ENCODE measurements at regions not wholly inside any gene's neighbourhood (a gene's known extent, or its start where the extent isn't known, plus 50 kb on each side); places are given as distances from the start of the nearest gene placed in this dataset.

GRCh38 chr9:129379886-129380285, 201.8 kb upstream of the IER5L start:
- no peak overlapping the region for H3K4me3 ChIP-seq (ENCODE audit: low read depth, low read length)
- no peak for DNase-seq (ENCODE audit: low read depth)
- TF ChIP-seq, protein P1, sequence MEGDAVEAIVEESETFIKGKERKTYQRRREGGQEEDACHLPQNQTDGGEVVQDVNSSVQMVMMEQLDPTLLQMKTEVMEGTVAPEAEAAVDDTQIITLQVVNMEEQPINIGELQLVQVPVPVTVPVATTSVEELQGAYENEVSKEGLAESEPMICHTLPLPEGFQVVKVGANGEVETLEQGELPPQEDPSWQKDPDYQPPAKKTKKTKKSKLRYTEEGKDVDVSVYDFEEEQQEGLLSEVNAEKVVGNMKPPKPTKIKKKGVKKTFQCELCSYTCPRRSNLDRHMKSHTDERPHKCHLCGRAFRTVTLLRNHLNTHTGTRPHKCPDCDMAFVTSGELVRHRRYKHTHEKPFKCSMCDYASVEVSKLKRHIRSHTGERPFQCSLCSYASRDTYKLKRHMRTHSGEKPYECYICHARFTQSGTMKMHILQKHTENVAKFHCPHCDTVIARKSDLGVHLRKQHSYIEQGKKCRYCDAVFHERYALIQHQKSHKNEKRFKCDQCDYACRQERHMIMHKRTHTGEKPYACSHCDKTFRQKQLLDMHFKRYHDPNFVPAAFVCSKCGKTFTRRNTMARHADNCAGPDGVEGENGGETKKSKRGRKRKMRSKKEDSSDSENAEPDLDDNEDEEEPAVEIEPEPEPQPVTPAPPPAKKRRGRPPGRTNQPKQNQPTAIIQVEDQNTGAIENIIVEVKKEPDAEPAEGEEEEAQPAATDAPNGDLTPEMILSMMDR (IDR thresholded peaks at IDR 0.05; ENCODE audit: insufficient read depth, low read depth, low read length, missing control alignments) = no peak

GRCh38 chr9:129379181-129379836, 201.2 kb upstream of the IER5L start:
- TF ChIP-seq, protein P1 (IDR thresholded peaks at IDR 0.05; ENCODE audit: insufficient read depth, low read depth, low read length, missing control alignments) = no peak
- DNase-seq (ENCODE audit: low read depth) = no peak
- no peak overlapping the region for H3K4me3 ChIP-seq (ENCODE audit: low read depth, low read length)

DNA sequence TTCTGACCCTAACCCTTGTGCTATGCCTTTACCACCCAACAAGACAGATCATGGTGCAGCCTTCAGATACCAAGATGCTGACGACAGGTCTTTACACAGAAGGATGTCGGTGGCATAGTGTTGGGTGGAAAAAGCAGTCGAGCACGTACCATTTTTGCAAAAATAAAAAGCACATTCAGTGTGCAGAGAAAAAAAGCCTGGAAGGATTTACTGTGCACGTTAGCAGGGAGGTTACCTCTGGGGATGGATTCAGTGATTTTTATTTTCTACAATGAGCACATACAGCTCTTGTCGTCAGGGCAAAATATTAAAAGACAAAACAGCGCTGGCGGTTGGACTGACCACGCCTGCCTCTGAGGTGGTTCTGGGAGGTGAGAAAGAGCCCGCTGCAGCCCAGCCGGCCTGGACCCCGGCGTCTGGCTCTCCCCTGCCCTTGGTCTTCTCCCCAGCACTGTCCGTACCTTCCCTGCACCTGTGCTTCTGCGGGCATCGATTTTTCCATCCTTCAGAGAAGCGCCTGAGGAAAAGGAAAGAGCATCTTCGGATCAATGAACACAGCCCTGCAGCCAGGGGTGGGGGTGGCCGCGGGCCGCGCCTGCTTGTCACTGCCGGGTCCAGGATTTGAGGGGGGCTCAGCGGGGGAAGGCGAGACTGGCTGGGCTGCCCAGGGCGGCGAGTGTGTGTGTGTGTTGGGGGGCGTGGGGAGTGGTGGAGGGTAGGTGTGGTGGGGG, 200.0 kb upstream of the IER5L start:
- no peak overlapping the region for H3K4me3 ChIP-seq (ENCODE audit: low read depth, low read length)
- no peak for DNase-seq (ENCODE audit: low read depth)
- TF ChIP-seq, protein P1 (IDR thresholded peaks at IDR 0.05; ENCODE audit: insufficient read depth, low read depth, low read length, missing control alignments) = no peak

DNA sequence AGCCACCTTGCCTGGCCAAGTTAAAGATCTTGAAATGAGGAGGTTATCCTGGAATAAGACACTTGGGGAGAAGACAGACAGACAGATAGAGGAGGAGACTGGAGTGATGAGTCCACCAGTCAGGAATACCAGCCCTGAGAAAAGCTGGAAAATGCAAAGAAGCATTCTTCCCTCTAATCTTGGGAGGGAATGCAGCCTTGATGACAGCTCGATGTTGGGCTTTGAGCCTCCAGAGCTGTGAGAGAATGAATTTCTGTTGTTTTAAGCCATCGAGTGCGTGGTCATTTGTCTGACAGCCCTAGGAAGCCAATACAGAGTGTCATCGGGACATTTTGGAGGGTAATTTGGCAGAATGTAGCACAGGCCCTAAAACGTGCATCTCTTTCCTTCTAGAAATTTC, 199.1 kb upstream of the IER5L start:
- no peak overlapping the region for H3K4me3 ChIP-seq (ENCODE audit: low read depth, low read length)

GRCh38 chr9:129375845-129376244, 197.8 kb upstream of the IER5L start:
- DNase-seq (ENCODE audit: low read depth) = no peak
- TF ChIP-seq, protein P1 (IDR thresholded peaks at IDR 0.05; ENCODE audit: insufficient read depth, low read depth, low read length, missing control alignments) = no peak
- H3K4me3 ChIP-seq (ENCODE audit: low read depth, low read length) = no peak overlapping the region

More for the DNA sequence above, 199.1 kb upstream of the IER5L start:
- DNase-seq (ENCODE audit: low read depth) = no peak
- TF ChIP-seq, protein P1 (IDR thresholded peaks at IDR 0.05; ENCODE audit: insufficient read depth, low read depth, low read length, missing control alignments) = no peak

- TF ChIP-seq, protein P1 (IDR thresholded peaks at IDR 0.05; ENCODE audit: insufficient read depth, low read depth, low read length, missing control alignments) = no peak
- DNase-seq (ENCODE audit: low read depth) = no peak
Observed at GRCh38 chr9:129374651-129375050, 196.6 kb upstream of the IER5L start.

More at GRCh38 chr9:129374651-129375050, 196.6 kb upstream of the IER5L start:
- H3K4me3 ChIP-seq (ENCODE audit: low read depth, low read length) = no peak overlapping the region
